ENCODE measurements at regions not wholly inside any gene's neighbourhood (a gene's known extent, or its start where the extent isn't known, plus 50 kb on each side); places are given as distances from the start of the nearest gene placed in this dataset.

GRCh38 chr1:99193431-99193830 is 70.9 kb upstream of the PLPPR4 start:
- Histone ChIP-seq H3K27me3 (replicated peaks in 1 of 4; ENCODE audit: control extremely low read depth in 1 of 4, control insufficient read depth in 3 of 4, insufficient read depth in 4 of 4, low read length in 3 of 4) (peaks cover 0 to 4% (median 0%) of the 10 kb centered on the region in 4 experiments), H3K9me3 (ENCODE audit: control extremely low read depth in 1 of 3, control insufficient read depth in 2 of 3, insufficient read depth in 1 of 3, low read length in 2 of 3) (peaks cover 0 to 1% (median 0%) of the 10 kb centered on the region in 3 donors), H3K79me2 (ENCODE audit: control insufficient read depth, insufficient read depth, low read length) (no peaks in the 10 kb centered on the region), H3K4me2 (replicated peaks; ENCODE audit: low read depth, low read length, poor library complexity, severe bottlenecking) (no peak overlapping the region), H3K9ac (ENCODE audit: low read length) (no peak overlapping the region), H3K4me3 (ENCODE audit: control extremely low read depth in 1 of 5, extremely low read depth in 1 of 5, insufficient read depth in 1 of 5, low read depth in 2 of 5, low read length in 4 of 5) (no peak overlapping the region), H3K36me3 (replicated peaks in 1 of 2; ENCODE audit: control extremely low read depth in 1 of 2, control insufficient read depth in 1 of 2, extremely low read depth in 1 of 2, insufficient read depth in 2 of 2, low read length in 1 of 2) (no peaks in the 10 kb centered on the region), H4K20me1 (ENCODE audit: control insufficient read depth, insufficient read depth, low read length, poor library complexity, severe bottlenecking) (no peaks in the 10 kb centered on the region), H3K27ac (ENCODE audit: low read length in 2 of 2) (no peak overlapping the region), H2AFZ (ENCODE audit: insufficient read depth, low read depth, low read length, poor library complexity, severe bottlenecking) (no peak overlapping the region), H3K4me1 (ENCODE audit: control insufficient read depth in 2 of 2, insufficient read depth in 2 of 2, low read length in 2 of 2) (no peaks in the 10 kb centered on the region)
- no peaks in the 10 kb centered on the region for H3K9me3 Mint-ChIP-seq (ENCODE audit: insufficient read depth)
- intact Hi-C loops (cut with micrococcal nuclease) = no loop called here
- DNase-seq (no peak), ATAC-seq (ENCODE audit: low read depth) (no peak)
- TF ChIP-seq, protein P1, sequence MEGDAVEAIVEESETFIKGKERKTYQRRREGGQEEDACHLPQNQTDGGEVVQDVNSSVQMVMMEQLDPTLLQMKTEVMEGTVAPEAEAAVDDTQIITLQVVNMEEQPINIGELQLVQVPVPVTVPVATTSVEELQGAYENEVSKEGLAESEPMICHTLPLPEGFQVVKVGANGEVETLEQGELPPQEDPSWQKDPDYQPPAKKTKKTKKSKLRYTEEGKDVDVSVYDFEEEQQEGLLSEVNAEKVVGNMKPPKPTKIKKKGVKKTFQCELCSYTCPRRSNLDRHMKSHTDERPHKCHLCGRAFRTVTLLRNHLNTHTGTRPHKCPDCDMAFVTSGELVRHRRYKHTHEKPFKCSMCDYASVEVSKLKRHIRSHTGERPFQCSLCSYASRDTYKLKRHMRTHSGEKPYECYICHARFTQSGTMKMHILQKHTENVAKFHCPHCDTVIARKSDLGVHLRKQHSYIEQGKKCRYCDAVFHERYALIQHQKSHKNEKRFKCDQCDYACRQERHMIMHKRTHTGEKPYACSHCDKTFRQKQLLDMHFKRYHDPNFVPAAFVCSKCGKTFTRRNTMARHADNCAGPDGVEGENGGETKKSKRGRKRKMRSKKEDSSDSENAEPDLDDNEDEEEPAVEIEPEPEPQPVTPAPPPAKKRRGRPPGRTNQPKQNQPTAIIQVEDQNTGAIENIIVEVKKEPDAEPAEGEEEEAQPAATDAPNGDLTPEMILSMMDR (IDR thresholded peaks at IDR 0.05) = no peak
- TF ChIP-seq EZH2 (IDR thresholded peaks at IDR 0.05; ENCODE audit: borderline replicate concordance, insufficient read depth, low read depth, low read length, poor library complexity, severe bottlenecking) = no peak
- CTCF ChIA-PET = interaction anchor here (1.0 kb wide), 1 partner anchor 8 kb away, joined by 3 read pairs; no protein-coding TSS in a partner anchor
- POLR2A ChIA-PET = no interaction called here
- H3K27me3 Mint-ChIP-seq = peaks cover 9% of the 10 kb centered on the region
- H3K27ac Mint-ChIP-seq = no peak overlapping the region
- H3K4me1 Mint-ChIP-seq = no peaks in the 10 kb centered on the region
- no peak overlapping the region for H3K4me3 Mint-ChIP-seq
- WGBS (ENCODE audit: insufficient coverage) = no CpG with 5 or more reads among the region's 2 CpGs

- Mint-ChIP-seq H3K9me3 (ENCODE audit: insufficient read depth) (no peaks in the 10 kb centered on the region), H3K4me1 (no peaks in the 10 kb centered on the region), H3K27ac (no peak overlapping the region), H3K27me3 (no peaks in the 10 kb centered on the region), H3K4me3 (no peak overlapping the region)
- Histone ChIP-seq H3K27me3 (replicated peaks in 1 of 4; ENCODE audit: control extremely low read depth in 1 of 4, control insufficient read depth in 3 of 4, insufficient read depth in 4 of 4, low read length in 3 of 4) (no peaks in the 10 kb centered on the region), H3K4me2 (replicated peaks; ENCODE audit: low read depth, low read length, poor library complexity, severe bottlenecking) (no peak overlapping the region), H4K20me1 (ENCODE audit: control insufficient read depth, insufficient read depth, low read length, poor library complexity, severe bottlenecking) (no peaks in the 10 kb centered on the region), H3K36me3 (replicated peaks in 1 of 2; ENCODE audit: control extremely low read depth in 1 of 2, control insufficient read depth in 1 of 2, extremely low read depth in 1 of 2, insufficient read depth in 2 of 2, low read length in 1 of 2) (no peaks in the 10 kb centered on the region), H3K4me1 (ENCODE audit: control insufficient read depth in 2 of 2, insufficient read depth in 2 of 2, low read length in 2 of 2) (no peaks in the 10 kb centered on the region), H2AFZ (ENCODE audit: insufficient read depth, low read depth, low read length, poor library complexity, severe bottlenecking) (no peak overlapping the region), H3K9me3 (ENCODE audit: control extremely low read depth in 1 of 3, control insufficient read depth in 2 of 3, insufficient read depth in 1 of 3, low read length in 2 of 3) (peaks cover 0 to 1% (median 0%) of the 10 kb centered on the region in 3 donors), H3K27ac (ENCODE audit: low read length in 2 of 2) (no peak overlapping the region), H3K4me3 (ENCODE audit: control extremely low read depth in 1 of 5, extremely low read depth in 1 of 5, insufficient read depth in 1 of 5, low read depth in 2 of 5, low read length in 4 of 5) (no peak overlapping the region), H3K79me2 (ENCODE audit: control insufficient read depth, insufficient read depth, low read length) (no peaks in the 10 kb centered on the region), H3K9ac (ENCODE audit: low read length) (no peak overlapping the region)
- intact Hi-C loops (cut with micrococcal nuclease) = no loop called here
- ATAC-seq (ENCODE audit: low read depth) = no peak
- no peak for DNase-seq
- ChIA-PET POLR2A (no interaction called here), CTCF (interaction anchor here (0.6 to 0.8 kb wide), 2 partner anchors 18 to 511 kb away, joined by 3 to 4 read pairs; no protein-coding TSS in a partner anchor)
- WGBS (ENCODE audit: insufficient coverage) = 75% methylated on average over 1 of the region's 1 CpG
- TF ChIP-seq EZH2 (IDR thresholded peaks at IDR 0.05; ENCODE audit: borderline replicate concordance, insufficient read depth, low read depth, low read length, poor library complexity, severe bottlenecking) = no peak
These were observed 65.9 kb upstream of the PLPPR4 start for GRCh38 chr1:99198393-99198792.

All from B cell (primary cell).